ENCODE measurements at regions not wholly inside any gene's neighbourhood (a gene's known extent, or its start where the extent isn't known, plus 50 kb on each side); places are given as distances from the start of the nearest gene placed in this dataset.

DNA sequence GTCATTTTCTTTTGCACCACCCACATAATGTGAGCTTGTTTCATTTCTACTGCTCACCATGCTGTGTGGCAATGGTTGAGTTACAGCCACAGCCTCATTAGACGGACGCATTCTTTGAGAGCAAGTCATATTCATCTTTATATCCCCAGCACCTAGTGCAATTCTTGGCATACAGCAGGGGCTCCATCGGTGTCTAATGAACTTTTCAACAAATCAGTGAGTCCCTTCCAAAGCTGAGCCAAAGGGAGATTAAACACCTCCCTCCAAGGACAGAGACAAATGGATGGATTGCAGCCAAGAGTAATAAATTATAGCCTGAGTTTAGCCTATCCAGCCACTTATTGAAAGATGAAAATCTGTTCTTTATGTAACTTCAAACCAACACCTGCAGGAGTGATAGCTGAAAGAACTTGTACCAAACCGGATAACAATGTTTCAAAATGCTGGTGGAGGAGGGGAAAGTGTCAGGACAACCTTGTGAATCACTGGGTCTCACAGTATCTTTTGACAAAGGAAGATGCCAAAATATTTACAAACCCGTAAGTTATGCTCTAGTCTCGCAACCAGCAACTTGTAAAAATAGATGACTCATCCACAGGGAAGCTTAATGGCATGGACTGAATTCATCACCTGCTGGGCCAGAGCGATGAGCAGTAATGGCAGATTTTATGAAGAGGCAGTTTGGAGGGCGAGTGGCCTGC is 139.0 kb downstream of the PXDC1 start:
- H3K4me1 ChIP-seq, result no peaks in the 10 kb centered on the region
- peaks cover 0 to 20% (median 0%) of the 10 kb centered on the region in 7 donors for H3K27me3 ChIP-seq (replicated peaks in 1 of 7)
- WGBS, 5 donors, result 73 to 84% (median 78%) methylated on average over 8 of the region's 8 CpGs
- H3K4me3 ChIP-seq, result no peak overlapping the region
- no peak overlapping the region for H3K27ac ChIP-seq
- TF ChIP-seq, protein P1, sequence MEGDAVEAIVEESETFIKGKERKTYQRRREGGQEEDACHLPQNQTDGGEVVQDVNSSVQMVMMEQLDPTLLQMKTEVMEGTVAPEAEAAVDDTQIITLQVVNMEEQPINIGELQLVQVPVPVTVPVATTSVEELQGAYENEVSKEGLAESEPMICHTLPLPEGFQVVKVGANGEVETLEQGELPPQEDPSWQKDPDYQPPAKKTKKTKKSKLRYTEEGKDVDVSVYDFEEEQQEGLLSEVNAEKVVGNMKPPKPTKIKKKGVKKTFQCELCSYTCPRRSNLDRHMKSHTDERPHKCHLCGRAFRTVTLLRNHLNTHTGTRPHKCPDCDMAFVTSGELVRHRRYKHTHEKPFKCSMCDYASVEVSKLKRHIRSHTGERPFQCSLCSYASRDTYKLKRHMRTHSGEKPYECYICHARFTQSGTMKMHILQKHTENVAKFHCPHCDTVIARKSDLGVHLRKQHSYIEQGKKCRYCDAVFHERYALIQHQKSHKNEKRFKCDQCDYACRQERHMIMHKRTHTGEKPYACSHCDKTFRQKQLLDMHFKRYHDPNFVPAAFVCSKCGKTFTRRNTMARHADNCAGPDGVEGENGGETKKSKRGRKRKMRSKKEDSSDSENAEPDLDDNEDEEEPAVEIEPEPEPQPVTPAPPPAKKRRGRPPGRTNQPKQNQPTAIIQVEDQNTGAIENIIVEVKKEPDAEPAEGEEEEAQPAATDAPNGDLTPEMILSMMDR (IDR thresholded peaks at IDR 0.05 in 8 of 11, conservative IDR thresholded peaks at IDR 0.05 in 3 of 11), result no peak
- no peak for TF ChIP-seq POLR2AphosphoS5 (IDR thresholded peaks at IDR 0.05)
- TF ChIP-seq POLR2A (IDR thresholded peaks at IDR 0.05), result no peak
- no peak for DNase-seq
- no peaks in the 10 kb centered on the region for H3K36me3 ChIP-seq
- intact Hi-C loops (cut with DNase I; ENCODE audit: low total_unique reads), result no loop called here
- no peaks in the 10 kb centered on the region for H3K9me3 ChIP-seq

- H3K27me3 ChIP-seq (replicated peaks in 1 of 7), result peaks cover 0 to 20% (median 0%) of the 10 kb centered on the region in 7 donors
- no peaks in the 10 kb centered on the region for H3K9me3 ChIP-seq
- no peak for DNase-seq
- WGBS, 5 donors, result 82 to 93% (median 87%) methylated on average over 7 of the region's 7 CpGs
- H3K36me3 ChIP-seq, result no peaks in the 10 kb centered on the region
- no peak overlapping the region for H3K4me3 ChIP-seq
- intact Hi-C loops (cut with DNase I; ENCODE audit: low total_unique reads), result no loop called here
- H3K4me1 ChIP-seq, result no peaks in the 10 kb centered on the region
- TF ChIP-seq POLR2A (IDR thresholded peaks at IDR 0.05), result no peak
- TF ChIP-seq, protein P1 (IDR thresholded peaks at IDR 0.05 in 8 of 11, conservative IDR thresholded peaks at IDR 0.05 in 3 of 11), result no peak
- no peak for TF ChIP-seq POLR2AphosphoS5 (IDR thresholded peaks at IDR 0.05)
- H3K27ac ChIP-seq, result no peak overlapping the region
These were observed 140.6 kb downstream of the PXDC1 start for GRCh38 chr6:3610921-3611320.

DNA sequence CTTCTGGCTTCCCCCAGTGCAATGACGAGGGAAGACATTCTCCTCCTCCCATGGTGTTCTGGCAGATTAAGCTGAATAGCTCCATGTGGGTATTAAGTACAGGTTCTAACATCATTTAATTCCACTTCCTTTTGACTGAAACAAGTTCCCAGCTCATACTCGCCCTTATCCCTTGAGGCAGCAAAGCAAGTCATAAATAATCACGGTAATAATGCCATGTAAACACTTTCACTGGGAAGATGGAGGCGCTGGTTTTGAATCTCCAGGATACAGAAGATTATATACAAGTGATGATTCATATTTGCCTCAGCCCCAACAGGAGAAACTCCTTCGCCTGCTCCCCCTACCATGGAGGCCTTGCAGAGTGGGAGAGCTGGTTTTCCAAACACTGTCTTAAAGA is 141.3 kb downstream of the PXDC1 start:
- 57 to 71% (median 65%) methylated on average over 5 of the region's 5 CpGs for WGBS, 5 donors
- no peaks in the 10 kb centered on the region for H3K4me1 ChIP-seq
- peaks cover 0 to 22% (median 0%) of the 10 kb centered on the region in 7 donors for H3K27me3 ChIP-seq (replicated peaks in 1 of 7)
- no peaks in the 10 kb centered on the region for H3K9me3 ChIP-seq
- no peaks in the 10 kb centered on the region for H3K36me3 ChIP-seq
- no peak for TF ChIP-seq POLR2AphosphoS5 (IDR thresholded peaks at IDR 0.05)
- TF ChIP-seq, protein P1 (IDR thresholded peaks at IDR 0.05 in 8 of 11, conservative IDR thresholded peaks at IDR 0.05 in 3 of 11), result no peak
- no peak for TF ChIP-seq POLR2A (IDR thresholded peaks at IDR 0.05)
- no peak overlapping the region for H3K4me3 ChIP-seq
- no peak overlapping the region for H3K27ac ChIP-seq
- intact Hi-C loops (cut with DNase I; ENCODE audit: low total_unique reads), result no loop called here
- DNase-seq, result no peak

GRCh38 chr6:3609388-3609787 is 142.1 kb downstream of the PXDC1 start:
- H3K4me1 ChIP-seq, result no peaks in the 10 kb centered on the region
- no peaks in the 10 kb centered on the region for H3K9me3 ChIP-seq
- no peak overlapping the region for H3K27ac ChIP-seq
- TF ChIP-seq, protein P1 (IDR thresholded peaks at IDR 0.05 in 8 of 11, conservative IDR thresholded peaks at IDR 0.05 in 3 of 11), result no peak
- TF ChIP-seq POLR2AphosphoS5 (IDR thresholded peaks at IDR 0.05) (no peak), POLR2A (IDR thresholded peaks at IDR 0.05) (no peak)
- 76 to 95% (median 91%) methylated on average over 3 of the region's 3 CpGs for WGBS, 5 donors
- no peak for DNase-seq
- H3K36me3 ChIP-seq, result no peaks in the 10 kb centered on the region
- intact Hi-C loops (cut with DNase I; ENCODE audit: low total_unique reads), result no loop called here
- peaks cover 0 to 26% (median 0%) of the 10 kb centered on the region in 7 donors for H3K27me3 ChIP-seq (replicated peaks in 1 of 7)
- H3K4me3 ChIP-seq, result no peak overlapping the region

Data from spleen (tissue), 11 donors.